Activated CD8-positive, alpha-beta T cell treated with anti-CD3 and anti-CD28 coated beads for 36 hours (primary cell): ENCODE measurements at regions not wholly inside any gene's neighbourhood (a gene's known extent, or its start where the extent isn't known, plus 50 kb on each side); places are given as distances from the start of the nearest gene placed in this dataset.

Experiments used
- ATAC-seq: fragments of 200-7000 bp; cut with Tn5 transposase; one replicate; pipeline ENCODE4 v1.10.0; 2021; ENCODE audit warnings: mild to moderate bottlenecking, moderate library complexity
- CTCF ChIA-PET: fragments of 350-600 bp; sonication (Branson Sonifier 250); formaldehyde crosslinking; loops from one replicate; lab custom pipeline; 2021; ENCODE audit warnings: antibody characterized with exemption; lab: Charles Lee
- POLR2A ChIA-PET: fragments of 350-600 bp; sonication (Branson Sonifier 250); formaldehyde crosslinking; loops from one replicate; lab custom pipeline; 2021; ENCODE audit warnings: antibody characterized with exemption; lab: Charles Lee
- DNase-seq: peaks from one replicate; pipeline ENCODE4 v3.0.0-alpha.2; 2020
- H3K27ac Mint-ChIP-seq: one replicate; pipeline ENCODE4 v1.8.0; 2021; ENCODE audit warnings: mild to moderate bottlenecking, mixed read lengths
- H3K27me3 Mint-ChIP-seq: one replicate; pipeline ENCODE4 v1.8.0; 2021; ENCODE audit warnings: mixed read lengths
- H3K36me3 Mint-ChIP-seq: one replicate; pipeline ENCODE4 v1.8.0; 2021; ENCODE audit warnings: low read depth, mixed read lengths
- H3K4me1 Mint-ChIP-seq: one replicate; pipeline ENCODE4 v1.8.0; 2021; ENCODE audit warnings: low read depth, mixed read lengths
- H3K4me3 Mint-ChIP-seq: one replicate; pipeline ENCODE4 v1.8.0; 2021; ENCODE audit warnings: mild to moderate bottlenecking, moderate library complexity, mixed read lengths
- H3K9me3 Mint-ChIP-seq: one replicate; pipeline ENCODE4 v1.8.0; 2021; ENCODE audit warnings: mixed read lengths
- intact Hi-C: fragments of 100-400 bp; cut with micrococcal nuclease; formaldehyde crosslinking; loops from one replicate; pipeline ENCODE4 v1.10.0; 2022
- TF ChIP-seq, protein P1 (sequence below): fragments of 200-600 bp; IDR thresholded peaks from one replicate; pipeline ENCODE4 v1.8.0; 2022; ENCODE audit warnings: antibody characterized with exemption, mild to moderate bottlenecking

DNA sequence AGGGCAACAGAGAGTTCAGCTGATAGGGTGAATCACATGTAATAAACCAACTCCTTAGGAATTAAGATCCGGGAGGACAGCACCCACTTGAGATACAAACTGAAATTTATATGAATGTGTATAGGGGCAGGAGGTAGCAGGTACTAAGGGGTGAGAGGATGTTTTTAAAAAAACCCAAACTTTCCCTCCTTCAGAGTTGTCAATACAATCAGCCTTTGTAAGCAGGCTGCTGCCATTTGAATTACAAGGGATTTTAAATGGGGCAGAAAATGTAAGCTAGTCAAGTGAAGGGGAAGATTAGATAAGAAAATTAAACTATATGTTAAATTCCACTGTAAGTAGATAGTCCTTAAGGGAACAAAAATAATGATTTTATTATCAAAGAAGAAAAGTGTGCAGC lies 1239.7 kb upstream of the CELF4 start:
- POLR2A ChIA-PET, result no interaction called here
- TF ChIP-seq, protein P1, sequence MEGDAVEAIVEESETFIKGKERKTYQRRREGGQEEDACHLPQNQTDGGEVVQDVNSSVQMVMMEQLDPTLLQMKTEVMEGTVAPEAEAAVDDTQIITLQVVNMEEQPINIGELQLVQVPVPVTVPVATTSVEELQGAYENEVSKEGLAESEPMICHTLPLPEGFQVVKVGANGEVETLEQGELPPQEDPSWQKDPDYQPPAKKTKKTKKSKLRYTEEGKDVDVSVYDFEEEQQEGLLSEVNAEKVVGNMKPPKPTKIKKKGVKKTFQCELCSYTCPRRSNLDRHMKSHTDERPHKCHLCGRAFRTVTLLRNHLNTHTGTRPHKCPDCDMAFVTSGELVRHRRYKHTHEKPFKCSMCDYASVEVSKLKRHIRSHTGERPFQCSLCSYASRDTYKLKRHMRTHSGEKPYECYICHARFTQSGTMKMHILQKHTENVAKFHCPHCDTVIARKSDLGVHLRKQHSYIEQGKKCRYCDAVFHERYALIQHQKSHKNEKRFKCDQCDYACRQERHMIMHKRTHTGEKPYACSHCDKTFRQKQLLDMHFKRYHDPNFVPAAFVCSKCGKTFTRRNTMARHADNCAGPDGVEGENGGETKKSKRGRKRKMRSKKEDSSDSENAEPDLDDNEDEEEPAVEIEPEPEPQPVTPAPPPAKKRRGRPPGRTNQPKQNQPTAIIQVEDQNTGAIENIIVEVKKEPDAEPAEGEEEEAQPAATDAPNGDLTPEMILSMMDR, result no peak
- Mint-ChIP-seq H3K4me1 (no peaks in the 10 kb centered on the region), H3K27ac (no peak overlapping the region), H3K4me3 (no peak overlapping the region), H3K27me3 (no peaks in the 10 kb centered on the region), H3K9me3 (no peaks in the 10 kb centered on the region), H3K36me3 (no peaks in the 10 kb centered on the region)
- CTCF ChIA-PET, result no interaction called here
- no peak for DNase-seq
- intact Hi-C loops, result no loop called here
- ATAC-seq, result no peak

DNA sequence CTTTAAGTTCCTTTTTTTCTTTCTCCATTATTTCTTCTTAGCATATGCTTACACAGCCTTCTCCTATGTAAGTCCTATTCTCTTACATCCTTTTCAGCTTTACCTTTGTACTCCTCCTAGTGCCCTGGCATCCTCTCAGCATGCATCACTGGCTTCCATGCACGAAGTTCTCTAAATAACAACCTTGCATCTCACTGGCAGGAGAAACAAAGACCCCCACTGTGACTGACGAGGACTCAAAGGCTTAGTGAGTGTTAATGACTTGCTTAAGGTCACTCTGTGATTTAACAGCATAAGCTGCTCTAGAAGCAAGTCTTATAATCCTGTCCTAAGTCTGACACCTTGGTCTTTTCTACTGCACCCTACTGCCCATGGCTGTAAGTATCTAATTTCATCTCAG lies 1236.0 kb upstream of the CELF4 start:
- ChIA-PET CTCF (no interaction called here), POLR2A (no interaction called here)
- ATAC-seq, result no peak
- H3K9me3 Mint-ChIP-seq, result no peaks in the 10 kb centered on the region
- H3K27me3 Mint-ChIP-seq, result no peaks in the 10 kb centered on the region
- no peaks in the 10 kb centered on the region for H3K36me3 Mint-ChIP-seq
- no peaks in the 10 kb centered on the region for H3K4me1 Mint-ChIP-seq
- DNase-seq, result no peak
- intact Hi-C loops, result no loop called here
- H3K27ac Mint-ChIP-seq, result no peak overlapping the region
- TF ChIP-seq, protein P1, result no peak
- no peak overlapping the region for H3K4me3 Mint-ChIP-seq

DNA sequence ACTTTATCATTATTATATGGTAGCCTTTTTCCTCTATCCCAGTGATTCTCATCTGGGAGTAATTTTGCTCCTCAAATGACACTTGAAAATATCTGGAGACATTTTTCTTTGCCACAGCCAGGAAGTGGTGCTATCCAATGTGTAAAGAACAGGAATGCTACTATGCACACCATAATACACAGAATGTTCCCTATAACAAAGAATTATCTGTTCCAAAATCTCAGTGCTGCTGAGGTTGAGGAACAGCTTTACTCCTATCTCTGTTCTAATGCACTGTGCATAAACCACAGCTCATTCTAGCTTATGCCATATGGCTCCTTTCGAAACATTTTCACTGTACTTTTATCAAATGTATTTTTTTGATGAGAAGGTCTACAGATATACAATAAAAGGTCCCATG lies 1231.2 kb upstream of the CELF4 start:
- ATAC-seq, result no peak
- Mint-ChIP-seq H3K27me3 (no peaks in the 10 kb centered on the region), H3K36me3 (no peaks in the 10 kb centered on the region), H3K27ac (no peak overlapping the region), H3K4me3 (no peak overlapping the region), H3K9me3 (no peaks in the 10 kb centered on the region), H3K4me1 (no peaks in the 10 kb centered on the region)
- ChIA-PET POLR2A (no interaction called here), CTCF (no interaction called here)
- DNase-seq, result no peak
- TF ChIP-seq, protein P1, result no peak
- intact Hi-C loops, result no loop called here

DNA sequence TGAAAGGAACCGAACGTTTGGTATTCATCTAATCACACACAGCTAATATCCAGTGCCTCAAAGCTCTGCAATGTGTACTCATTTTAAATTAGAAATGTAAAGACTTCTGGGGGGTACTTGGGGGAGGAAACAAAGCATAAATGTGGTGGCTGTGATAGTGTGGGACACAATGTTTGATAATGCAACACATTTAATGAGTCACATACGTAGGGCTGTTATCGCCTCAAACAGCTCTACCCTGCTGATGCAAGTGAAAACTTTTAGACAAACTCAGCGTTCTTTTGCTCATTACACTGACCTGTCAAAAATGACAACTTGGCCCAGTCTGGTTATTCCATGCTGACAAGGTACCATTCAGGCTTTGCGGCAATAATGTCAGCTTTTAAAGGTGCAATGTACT lies 1227.1 kb upstream of the CELF4 start:
- ChIA-PET POLR2A (no interaction called here), CTCF (interaction anchor here (0.6 kb wide), 1 partner anchor 456 kb away, joined by 3 read pairs; no protein-coding TSS in a partner anchor)
- Mint-ChIP-seq H3K4me3 (no peak overlapping the region), H3K4me1 (no peaks in the 10 kb centered on the region), H3K9me3 (no peaks in the 10 kb centered on the region), H3K36me3 (no peaks in the 10 kb centered on the region), H3K27me3 (no peaks in the 10 kb centered on the region), H3K27ac (no peak overlapping the region)
- intact Hi-C loops, result no loop called here
- ATAC-seq (no peak), DNase-seq (no peak)
- TF ChIP-seq, protein P1, result no peak

DNA sequence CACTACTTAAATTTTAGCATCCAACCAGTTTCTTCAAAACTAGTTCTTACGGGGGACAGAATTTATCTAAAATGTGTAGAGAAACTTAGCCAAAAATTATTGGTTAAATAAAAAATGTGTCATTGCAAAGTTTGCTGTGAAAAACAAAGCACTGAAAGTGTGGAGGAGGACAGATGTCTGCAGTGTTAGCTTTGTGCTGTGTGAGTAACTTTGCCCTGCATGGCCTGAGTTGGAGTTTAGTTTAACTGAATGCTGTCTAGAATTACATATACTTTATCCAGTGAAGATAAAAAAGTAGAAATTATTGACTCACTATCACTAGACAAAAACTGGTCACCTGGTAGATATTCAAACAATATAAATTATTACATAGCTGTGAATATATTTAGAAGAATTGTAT lies 1225.2 kb upstream of the CELF4 start:
- intact Hi-C loops, result no loop called here
- no peak overlapping the region for H3K4me3 Mint-ChIP-seq
- DNase-seq (no peak), ATAC-seq (no peak)
- TF ChIP-seq, protein P1, result no peak
- H3K27me3 Mint-ChIP-seq, result no peaks in the 10 kb centered on the region
- ChIA-PET POLR2A (no interaction called here), CTCF (no interaction called here)
- no peaks in the 10 kb centered on the region for H3K9me3 Mint-ChIP-seq
- no peaks in the 10 kb centered on the region for H3K36me3 Mint-ChIP-seq
- H3K4me1 Mint-ChIP-seq, result no peaks in the 10 kb centered on the region
- H3K27ac Mint-ChIP-seq, result no peak overlapping the region
